Esophagus muscularis mucosa (tissue), 4 donors: ENCODE measurements at regions not wholly inside any gene's neighbourhood (a gene's known extent, or its start where the extent isn't known, plus 50 kb on each side); places are given as distances from the start of the nearest gene placed in this dataset.

Experiments used
- EP300 ChIP-seq: sonication (generic); formaldehyde crosslinking; IDR thresholded peaks from one replicate; pipeline ENCODE4 v1.6.1; 2017; ENCODE audit warnings: antibody characterized with exemption
- POLR2A ChIP-seq: fragments of 450-650 bp; IDR thresholded peaks from one replicate; pipeline ENCODE4 v1.6.1; 2017; ENCODE audit warnings: antibody characterized with exemption, moderate library complexity, mild to moderate bottlenecking, low read depth
- POLR2AphosphoS5 ChIP-seq, 2 donors: sonication (generic); formaldehyde crosslinking; IDR thresholded peaks; one replicate each; pipeline ENCODE4 v1.6.1; 2017; ENCODE audit warnings: antibody characterized with exemption in 2 of 2
- TF ChIP-seq, protein P1 (sequence below), 3 experiments: fragments of 200-600 bp in 2 of 3; fragments of 450-650 bp in 1 of 3; sonication (generic) in 2 of 3; IDR thresholded peaks; one replicate each; pipeline ENCODE4 v1.5.1; 2017 to 2019; ENCODE audit warnings: antibody characterized with exemption in 3 of 3, mild to moderate bottlenecking in 2 of 3, moderate library complexity in 1 of 3

- TF ChIP-seq, protein P1, sequence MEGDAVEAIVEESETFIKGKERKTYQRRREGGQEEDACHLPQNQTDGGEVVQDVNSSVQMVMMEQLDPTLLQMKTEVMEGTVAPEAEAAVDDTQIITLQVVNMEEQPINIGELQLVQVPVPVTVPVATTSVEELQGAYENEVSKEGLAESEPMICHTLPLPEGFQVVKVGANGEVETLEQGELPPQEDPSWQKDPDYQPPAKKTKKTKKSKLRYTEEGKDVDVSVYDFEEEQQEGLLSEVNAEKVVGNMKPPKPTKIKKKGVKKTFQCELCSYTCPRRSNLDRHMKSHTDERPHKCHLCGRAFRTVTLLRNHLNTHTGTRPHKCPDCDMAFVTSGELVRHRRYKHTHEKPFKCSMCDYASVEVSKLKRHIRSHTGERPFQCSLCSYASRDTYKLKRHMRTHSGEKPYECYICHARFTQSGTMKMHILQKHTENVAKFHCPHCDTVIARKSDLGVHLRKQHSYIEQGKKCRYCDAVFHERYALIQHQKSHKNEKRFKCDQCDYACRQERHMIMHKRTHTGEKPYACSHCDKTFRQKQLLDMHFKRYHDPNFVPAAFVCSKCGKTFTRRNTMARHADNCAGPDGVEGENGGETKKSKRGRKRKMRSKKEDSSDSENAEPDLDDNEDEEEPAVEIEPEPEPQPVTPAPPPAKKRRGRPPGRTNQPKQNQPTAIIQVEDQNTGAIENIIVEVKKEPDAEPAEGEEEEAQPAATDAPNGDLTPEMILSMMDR (IDR thresholded peaks at IDR 0.05): no peak
- TF ChIP-seq POLR2A (no peak), EP300 (no peak), POLR2AphosphoS5 (IDR thresholded peaks at IDR 0.05) (no peak)
Observed at GRCh38 chr2:21233194-21233593, 109.4 kb downstream of the TDRD15 start.
